RPMI8226 (cell line): ENCODE measurements at regions not wholly inside any gene's neighbourhood (a gene's known extent, or its start where the extent isn't known, plus 50 kb on each side); places are given as distances from the start of the nearest gene placed in this dataset.
A peak's percentile ranks its signal among the peaks of the same experiment; 100 is the strongest.

ENCODE experiments used
- DNase-seq: peaks from one replicate; pipeline ENCODE4 v3.0.0-alpha.2; 2015

DNA sequence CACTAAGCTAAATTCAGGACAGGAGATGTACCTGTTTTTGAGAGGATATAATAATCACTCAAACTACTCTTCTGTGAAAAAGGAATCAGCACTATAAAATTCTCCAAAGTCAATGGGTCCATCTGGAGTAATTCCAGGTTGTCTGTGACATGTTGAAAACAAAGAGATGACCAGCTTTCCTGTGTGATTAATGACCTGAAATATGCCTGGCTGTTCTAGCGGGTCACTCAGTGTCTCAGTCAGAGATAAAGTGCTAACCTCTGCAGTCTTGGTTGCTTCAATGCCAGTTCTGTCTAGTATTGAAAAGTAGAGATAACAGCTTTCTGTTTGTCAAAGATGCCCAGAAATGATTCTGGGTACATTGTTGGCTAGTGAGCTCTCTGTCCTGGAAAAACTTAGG is 722.6 kb upstream of the TENM4 start:
- no peak for DNase-seq

DNA sequence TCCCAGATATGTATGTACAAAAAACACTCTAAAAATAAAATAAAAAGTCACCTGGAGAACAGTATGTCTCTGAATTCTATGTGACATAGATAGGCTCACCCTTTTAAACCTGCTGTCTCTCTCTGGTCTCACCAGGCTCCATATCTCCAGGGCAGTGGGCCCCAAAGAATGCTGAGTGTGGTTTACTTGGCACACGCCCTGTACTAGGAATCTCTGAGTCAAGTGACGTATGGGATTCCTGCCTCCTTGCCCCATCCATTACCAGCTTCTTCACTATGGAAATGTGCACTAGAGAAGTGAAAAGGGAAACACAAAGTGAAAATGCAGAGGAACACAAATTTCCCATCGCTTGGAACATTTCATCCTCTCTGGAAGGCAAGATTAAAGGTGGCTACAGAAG is 722.2 kb upstream of the TENM4 start:
- no peak for DNase-seq

DNA sequence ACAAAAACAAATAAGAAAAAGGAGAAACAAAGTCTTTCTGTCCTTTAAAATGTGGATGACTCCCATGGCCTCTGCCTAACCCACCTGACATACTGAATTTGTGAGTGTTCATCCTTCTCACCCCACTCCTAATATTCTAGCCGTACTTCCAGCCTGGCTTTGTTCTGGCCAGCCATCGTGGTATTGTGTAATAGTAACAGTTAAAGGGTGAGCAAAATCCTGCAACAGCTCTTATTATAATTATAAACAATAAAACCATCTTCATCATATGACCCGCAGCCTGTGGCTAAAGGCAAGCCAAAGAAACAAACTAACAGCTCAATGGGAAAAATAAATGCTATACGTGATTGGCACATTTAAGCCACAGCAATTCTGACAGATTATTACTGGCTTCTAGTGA is 721.6 kb upstream of the TENM4 start:
- no peak for DNase-seq

DNA sequence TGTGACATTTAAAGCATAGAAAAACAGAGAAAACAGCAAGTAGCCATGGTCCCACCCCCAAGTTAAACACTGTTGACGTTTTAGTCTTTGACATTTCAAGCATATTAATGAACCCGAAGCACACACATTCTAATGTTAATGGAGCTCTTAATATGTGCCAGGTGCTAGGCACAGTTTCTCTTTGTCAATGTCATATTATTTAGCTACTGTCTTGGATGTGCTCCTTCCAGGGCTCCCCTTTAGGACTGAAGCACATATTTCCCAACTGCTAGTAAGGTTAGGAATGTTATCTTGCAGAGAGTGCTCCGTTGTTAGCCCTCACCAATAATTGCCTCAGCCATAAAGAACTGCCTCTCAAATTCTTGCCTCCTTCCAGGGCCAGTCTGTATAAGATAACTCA is 716.6 kb upstream of the TENM4 start:
- no peak for DNase-seq

DNA sequence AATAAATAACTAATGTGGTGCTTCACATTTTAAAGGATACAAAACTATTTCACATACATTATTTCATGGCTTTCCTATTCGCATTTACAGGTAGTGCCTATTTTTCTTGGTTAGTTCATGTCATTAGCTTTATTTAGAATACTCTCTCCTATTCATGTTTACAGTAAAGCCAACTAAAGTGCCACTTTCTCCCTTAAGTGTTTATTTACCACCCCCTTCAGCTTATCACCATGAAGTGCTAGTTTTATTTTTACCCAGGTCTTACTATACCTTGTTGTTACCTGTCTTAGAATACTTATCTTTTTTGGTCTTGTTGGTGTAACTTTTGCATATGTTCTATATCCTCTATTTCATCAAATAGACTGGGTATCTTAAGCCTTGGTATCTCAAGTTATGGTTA is 715.2 kb upstream of the TENM4 start:
- DNase-seq, result no peak

DNA sequence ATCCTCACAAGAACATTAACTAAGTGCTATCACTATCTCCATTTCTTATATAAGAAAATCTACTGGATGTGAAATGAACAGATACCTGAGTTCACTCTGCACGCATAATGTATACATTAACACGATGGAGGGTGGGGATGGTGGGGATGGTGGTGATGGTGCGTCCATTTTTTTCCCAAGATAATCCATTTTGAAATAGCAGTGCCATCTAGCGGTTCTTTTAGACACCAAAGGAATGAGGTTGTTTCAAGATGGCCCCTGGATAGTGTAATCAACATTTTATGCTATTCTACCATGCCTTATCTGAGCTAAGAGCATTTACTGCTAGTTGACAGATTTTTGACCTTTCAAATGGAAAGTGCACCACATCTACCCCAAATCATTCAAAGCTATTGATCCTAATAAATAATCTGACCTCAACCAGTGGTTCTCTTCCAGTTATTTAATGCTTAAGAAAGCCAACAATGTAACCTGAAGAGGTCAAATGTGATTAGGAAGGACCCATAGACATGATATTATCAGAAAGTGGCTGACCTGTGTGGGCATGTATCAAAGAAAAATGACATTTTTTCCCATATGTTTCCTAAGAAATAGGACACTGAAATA is 714.7 kb upstream of the TENM4 start:
- peak; percentile 23 for DNase-seq

DNA sequence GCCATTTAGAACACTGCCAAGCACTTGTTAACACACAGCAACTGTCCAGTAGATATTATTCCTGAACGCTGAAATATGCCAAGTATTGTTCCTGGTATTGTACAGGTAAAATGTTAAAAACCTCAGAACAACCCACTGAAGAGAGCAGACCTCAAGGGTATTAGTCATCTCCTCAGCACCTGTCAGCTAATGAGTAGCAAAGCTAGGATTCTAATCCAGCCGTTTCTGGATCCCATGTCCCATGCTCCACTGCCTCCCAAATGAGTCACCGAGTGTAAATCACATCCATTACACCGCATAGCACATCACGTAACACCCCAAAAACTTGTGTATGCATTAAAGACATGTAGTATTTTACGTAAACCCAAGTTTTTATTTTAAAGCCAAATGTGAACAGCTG is 705.4 kb upstream of the TENM4 start:
- no peak for DNase-seq

DNA sequence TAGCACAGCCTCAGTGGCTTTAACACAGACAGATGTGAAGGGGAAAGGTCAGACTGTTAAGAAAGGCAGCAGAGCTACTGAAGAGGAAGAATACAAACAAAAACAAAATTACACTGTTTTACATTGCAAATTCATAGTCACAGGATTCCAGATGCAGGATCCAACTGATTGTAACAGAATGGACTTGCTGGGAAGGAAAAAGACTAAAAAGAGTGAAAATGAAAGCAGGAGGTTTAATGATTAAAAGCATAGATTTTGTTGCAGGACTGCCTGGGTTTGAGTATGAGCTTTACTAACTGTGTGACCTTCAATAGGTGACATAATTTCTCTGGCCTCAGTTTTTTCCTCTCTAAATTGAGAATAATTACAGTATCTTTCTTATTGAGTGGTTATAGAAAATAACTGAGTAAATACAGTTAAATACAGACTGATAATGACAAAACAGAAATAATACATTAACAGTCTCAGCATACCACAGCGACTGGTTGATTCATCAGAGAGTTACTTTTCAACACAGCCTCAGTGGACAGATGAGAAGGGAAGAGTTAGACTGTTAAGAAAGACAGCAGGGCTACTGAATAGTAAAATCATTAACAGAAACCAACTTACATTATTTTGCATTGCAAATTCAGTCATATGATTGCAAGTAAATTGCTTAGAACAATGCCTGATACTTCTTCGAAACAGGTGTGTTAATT is 704.2 kb upstream of the TENM4 start:
- no peak for DNase-seq

DNA sequence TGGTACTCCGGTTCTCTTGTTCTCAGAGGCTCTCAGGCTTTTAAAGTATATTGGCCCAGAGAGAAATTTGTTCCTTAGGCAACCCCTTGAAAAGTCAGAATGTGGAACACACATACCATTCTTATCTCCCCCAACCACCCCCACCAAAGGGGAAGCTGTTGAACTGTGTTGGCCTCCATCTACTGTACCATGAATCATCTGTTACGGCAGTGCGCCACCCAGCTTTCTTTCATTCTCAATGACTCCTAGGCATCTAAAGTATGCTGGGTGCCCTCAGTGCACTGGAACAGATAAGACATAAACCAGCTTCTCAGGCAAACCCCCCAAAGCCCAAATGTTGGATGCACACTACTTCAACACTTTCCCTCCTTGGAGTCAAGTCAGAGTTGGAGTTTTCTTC is 696.2 kb upstream of the TENM4 start:
- DNase-seq, result no peak

DNA sequence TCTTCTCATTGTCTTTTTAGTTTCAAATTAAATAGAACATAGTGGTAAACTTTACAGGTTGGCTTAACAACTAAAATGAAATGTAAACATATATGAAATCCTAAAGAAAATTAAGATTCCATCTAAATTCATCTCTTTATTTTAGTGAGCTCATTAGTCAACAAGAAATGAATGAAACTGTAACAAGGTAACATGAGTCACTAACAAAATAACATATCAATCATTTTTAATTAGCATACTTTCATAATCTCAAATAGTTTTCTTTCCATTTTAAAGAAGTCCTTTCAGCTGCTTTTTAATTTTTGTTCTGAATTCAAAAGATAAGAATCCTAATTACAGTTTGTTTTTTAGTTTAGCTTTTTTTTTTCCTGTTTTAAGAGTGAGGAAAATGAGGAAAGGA is 688.6 kb upstream of the TENM4 start:
- no peak for DNase-seq

DNA sequence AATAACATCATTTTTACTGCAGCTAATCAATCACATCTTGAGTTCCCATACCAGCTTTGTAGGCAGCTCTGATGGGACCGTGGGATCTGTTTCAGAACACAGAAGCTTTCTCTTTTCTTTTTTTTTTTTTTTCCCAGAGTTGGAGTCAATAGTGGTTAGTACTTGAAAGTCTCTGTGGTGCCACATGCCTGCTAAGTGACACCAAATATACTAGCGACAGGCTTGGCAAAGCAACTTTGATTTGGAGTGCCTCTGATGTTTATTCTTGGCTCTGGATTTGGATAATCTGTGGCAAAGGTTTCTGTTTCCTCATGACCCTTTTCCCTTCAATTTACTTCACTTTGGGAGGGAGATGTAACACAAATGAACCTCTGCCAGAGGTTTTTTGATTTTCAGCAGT is 681.4 kb upstream of the TENM4 start:
- DNase-seq, result no peak

DNA sequence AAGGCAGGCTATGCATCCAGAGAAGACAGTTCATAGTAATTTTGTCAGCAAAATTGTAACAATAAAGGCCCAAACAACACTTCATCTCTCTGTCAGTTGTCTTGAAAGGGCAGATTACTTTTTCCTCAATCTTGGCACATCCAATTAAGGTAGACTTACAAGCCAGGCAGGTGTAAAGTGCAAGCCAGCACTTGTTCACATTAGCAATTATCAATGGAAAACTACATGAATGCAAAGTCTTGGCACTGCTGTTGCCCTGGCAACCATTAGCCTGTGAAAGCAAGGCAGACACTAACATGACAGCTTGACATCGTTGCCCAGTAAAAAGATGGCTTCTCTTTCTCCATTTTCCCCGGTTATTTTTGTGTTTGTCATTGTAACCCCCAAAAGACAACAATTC is 677.2 kb upstream of the TENM4 start:
- no peak for DNase-seq

DNA sequence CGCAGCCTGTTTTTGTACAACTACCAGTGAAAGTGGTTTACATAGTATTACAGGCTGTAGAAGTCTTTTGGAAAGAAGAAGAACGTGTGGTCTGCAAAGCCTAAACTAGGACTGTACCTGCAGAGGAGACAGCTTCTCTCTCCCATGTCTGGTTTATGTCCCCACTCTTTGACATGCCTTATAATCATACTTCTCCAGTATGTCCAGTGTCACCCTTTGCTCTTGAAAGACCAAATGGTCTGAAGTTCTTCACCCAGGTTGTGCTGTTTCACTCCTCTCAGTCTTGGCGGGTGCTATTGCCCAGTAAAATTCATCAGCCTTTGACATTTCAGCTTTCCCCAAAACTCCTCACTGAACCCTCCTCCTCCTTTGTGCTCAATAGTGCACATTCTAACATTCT is 676.0 kb upstream of the TENM4 start:
- no peak for DNase-seq

DNA sequence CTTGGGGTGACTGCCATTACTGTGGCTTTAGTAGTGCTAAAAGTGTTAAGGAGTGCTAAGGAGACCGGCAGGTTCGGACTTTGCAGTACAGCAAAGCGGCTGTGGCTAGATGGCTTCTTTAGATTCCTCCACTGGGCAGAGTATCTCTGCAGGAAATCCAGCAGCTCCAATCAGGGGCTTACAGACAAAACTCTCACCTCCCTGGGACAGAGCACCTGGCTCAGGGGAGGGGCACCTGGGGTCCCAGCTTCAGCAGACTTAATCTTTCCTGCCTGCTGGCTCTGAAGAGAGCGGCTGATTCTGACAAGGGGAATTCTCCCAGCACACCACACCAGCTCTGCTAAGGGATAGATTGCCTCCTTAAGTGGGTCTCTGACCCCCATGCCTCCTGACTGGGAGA is 668.8 kb upstream of the TENM4 start:
- DNase-seq, result no peak

DNA sequence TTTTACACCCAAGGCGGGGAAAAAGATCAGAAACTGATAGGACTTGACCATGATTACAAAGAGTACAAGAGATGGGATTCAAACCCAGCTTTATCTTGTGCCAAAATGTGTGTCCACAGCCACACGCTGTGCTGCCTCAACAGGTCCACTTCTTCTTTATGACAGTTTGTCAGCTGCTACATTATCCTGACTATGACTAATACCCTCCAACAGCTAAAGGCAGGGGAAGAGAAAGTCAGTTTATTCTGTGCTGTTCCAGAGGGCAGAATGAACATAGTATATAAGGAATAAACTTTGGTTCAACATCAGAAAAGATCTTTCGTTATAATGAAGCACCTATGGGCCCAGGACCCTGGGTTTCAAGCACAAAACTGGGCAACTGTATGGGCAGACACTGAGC is 668.2 kb upstream of the TENM4 start:
- no peak for DNase-seq

DNA sequence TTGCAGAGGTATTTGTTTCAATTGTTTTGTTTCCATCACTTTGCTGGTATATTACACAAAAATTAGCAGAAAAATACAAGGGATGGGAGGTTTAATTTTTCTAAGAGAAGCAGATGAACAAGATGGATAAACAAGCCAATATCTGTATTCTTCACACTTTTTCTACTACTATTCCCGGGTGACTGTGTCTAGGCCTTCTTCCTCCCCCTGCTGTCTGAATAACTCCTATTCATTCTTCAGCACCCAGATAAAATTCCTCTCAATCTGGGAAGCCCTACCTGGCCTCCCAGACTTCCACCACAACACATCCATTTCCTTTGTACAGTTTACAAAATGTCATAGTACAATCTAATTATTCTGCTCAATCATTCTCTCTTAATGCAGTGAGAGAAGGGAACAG is 666.6 kb upstream of the TENM4 start:
- no peak for DNase-seq

DNA sequence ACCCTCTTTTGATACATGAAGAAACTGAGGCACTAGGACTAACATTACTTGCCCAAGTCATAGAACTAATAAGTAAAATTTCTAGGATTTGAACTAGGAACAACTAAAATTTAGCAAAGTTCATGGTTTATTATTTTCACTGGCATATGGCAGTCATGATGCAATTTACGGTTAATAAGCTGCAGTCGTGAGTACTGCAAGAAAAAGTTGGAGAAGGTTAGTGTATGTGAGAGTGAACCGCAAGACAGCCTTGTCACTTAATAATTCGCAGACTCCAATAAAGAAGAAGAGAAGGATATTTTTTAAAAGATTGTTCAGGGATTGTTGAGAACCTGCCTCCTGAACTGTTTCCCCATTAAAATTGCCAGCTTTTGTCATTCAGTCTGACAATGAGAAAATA is 663.4 kb upstream of the TENM4 start:
- DNase-seq, result no peak

DNA sequence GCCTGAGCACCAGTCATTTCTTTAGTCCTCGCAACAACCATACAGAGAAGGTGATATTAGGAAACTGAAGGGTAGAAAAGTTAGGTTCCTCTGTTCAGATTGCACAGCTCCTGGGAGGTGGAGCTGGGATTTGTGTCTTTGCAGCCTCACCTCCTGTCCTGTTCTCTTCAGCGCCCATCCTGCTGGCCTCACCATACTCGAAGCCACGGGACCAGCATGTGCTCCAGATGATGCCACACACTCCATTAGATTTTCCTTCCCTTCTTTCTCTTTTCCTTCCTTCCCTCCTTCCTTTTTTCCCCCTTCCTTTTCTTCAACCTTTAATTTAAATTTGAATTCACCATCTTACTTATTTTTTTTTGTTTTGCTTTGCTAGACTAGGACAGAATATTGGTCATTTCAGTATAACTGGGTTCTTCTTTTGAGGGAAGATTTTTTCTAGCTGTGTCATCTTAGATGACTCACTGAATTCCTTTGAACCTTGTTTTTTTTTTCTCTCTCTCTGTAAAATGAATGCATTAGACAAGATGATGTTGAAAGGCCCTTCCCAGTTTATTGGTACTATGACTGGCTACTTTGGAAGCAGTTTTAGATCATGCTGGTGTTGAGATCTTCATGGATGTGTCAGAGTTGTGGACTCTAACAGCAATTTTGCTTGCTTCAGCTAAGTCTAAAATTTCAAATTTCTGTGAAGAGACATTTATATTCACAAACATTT is 662.5 kb upstream of the TENM4 start:
- DNase-seq, result no peak

DNA sequence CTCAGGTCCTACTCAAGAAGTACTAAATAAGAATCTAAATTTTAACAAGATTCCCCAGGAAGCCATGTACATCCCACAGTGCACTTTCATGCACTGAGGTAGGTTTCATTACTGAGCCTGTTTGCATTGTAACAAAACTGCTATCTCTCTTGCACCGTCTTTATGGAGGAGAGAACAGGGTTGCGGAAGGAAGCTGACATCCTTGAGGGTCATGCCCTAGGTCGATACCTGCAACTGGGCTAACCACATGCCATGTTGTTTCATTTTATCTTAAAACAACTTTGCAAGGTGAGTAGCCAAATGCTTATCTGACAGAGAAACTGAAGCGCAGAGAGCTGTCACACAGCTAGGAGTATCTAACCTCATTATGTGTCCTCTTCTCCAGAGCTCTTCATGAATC is 656.3 kb upstream of the TENM4 start:
- no peak for DNase-seq

DNA sequence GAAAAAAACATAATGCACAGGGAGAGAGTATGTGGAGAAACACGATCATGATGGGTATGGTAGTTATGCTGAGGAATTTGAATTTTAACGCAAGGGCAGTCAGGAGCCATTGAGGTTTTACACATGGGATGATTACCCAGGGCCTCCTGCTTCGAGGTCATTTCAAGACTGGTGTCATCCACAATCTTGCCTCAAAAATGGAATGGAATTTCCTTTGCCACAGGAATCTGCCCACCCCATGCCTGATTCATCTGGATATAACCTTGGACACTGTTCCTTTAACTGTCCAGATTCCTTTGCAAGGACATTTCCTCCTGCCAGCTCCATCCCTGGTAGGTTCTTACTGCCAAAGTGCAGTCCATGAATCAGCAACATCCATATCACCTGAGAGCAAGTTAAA is 655.9 kb upstream of the TENM4 start:
- DNase-seq, result no peak

DNA sequence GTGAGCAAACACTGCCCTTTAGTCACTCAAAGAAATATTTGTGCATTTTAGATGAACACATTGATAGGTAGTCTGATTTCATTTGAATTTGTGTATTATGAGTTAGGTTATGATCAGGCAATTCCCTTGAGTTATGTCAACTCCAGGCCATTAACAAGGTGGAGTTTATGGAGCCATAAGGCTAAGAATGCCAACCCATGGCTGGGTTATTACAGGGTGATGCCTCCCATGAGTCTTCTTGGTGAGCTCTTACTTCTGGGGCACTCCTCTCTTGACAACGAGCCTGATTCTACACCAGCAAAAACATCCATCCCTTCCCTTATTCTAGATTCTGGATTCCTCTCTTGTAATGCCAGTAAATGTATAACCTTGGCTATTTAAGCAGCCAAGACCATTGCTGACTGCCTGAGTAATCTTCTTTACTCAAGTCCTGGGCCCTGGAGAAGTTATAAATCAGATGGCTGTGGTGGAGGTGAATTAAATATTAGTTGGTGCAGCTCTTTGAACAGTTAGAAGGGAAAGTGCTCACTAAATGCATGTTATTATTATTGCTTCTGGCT is 645.7 kb upstream of the TENM4 start:
- DNase-seq, result no peak

DNA sequence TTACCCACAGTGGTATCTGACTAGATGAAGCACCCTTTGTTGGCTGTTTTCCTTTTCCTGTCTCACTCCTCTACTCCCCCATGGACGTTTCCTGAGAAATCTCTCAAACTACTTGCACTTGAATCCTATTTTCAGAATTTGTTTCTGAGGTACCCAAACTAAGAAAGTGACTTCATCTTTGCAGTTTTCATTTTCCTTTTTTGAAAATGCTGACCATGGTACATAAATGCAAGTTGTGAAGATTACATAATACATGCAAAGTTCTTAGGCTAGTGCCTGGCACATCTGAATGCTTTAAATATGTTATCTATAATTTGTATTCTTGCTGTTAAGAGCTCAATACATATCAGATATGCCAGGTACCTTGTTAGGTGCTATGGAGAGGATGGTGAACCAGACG is 644.7 kb upstream of the TENM4 start:
- no peak for DNase-seq

DNA sequence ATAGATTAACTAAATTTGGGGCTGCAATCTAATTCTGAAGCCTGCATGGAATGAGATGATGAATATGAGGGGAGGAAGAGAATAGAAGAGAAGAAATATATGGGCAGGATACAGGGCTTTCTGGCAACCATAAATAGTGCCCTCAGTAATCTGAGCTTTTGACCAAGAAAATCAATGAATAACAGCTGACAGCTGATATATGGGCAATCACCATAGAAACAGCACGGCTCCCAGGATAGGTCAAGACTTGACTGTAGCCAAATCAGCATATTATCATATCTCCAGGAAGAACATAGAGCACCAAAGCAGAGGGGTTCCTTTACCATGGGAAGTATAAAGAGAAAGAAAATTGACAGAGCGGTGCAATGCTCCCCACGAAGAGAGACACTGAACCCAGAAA is 643.8 kb upstream of the TENM4 start:
- no peak for DNase-seq

DNA sequence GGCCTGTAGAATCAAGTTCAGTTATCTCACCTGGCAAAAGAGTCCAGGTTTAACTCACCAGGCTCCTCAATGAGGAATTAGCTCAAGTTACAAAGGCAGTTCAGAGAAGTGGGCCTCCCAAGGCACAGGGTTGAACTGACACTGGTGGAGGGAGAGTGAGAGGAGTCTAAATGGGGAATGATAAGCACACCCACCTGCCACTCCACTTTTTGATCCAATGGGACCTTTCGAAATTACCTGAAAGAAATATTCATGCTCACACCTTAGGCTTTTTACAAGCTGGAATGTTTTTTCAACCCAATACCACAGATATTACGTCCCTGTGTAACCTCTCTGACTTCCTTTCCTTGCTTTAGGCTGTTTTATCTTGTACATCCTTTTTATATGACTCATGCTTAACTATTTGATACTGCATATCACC is 642.7 kb upstream of the TENM4 start:
- DNase-seq, result no peak
